ENCODE measurements at regions not wholly inside any gene's neighbourhood (a gene's known extent, or its start where the extent isn't known, plus 50 kb on each side); places are given as distances from the start of the nearest gene placed in this dataset.
A peak's percentile ranks its signal among the peaks of the same experiment; 100 is the strongest.

- Histone ChIP-seq H3K27ac (no peak overlapping the region), H3K27me3 (no peaks in the 10 kb centered on the region), H3K9me3 (peaks cover 0 to 4% (median 0%) of the 10 kb centered on the region in 3 donors), H3K4me1 (peaks cover 0 to 7% (median 0%) of the 10 kb centered on the region in 3 donors), H3K4me3 (no peak overlapping the region), H3K36me3 (no peaks in the 10 kb centered on the region)
- TF ChIP-seq POLR2A (IDR thresholded peaks at IDR 0.05) (no peak), POLR2AphosphoS5 (IDR thresholded peaks at IDR 0.05) (no peak), EP300 (IDR thresholded peaks at IDR 0.05) (no peak)
- TF ChIP-seq, protein P1, sequence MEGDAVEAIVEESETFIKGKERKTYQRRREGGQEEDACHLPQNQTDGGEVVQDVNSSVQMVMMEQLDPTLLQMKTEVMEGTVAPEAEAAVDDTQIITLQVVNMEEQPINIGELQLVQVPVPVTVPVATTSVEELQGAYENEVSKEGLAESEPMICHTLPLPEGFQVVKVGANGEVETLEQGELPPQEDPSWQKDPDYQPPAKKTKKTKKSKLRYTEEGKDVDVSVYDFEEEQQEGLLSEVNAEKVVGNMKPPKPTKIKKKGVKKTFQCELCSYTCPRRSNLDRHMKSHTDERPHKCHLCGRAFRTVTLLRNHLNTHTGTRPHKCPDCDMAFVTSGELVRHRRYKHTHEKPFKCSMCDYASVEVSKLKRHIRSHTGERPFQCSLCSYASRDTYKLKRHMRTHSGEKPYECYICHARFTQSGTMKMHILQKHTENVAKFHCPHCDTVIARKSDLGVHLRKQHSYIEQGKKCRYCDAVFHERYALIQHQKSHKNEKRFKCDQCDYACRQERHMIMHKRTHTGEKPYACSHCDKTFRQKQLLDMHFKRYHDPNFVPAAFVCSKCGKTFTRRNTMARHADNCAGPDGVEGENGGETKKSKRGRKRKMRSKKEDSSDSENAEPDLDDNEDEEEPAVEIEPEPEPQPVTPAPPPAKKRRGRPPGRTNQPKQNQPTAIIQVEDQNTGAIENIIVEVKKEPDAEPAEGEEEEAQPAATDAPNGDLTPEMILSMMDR (IDR thresholded peaks at IDR 0.05) = no peak
- ATAC-seq = no peak
Measured at GRCh38 chr10:84078771-84079170, 60.5 kb upstream of the GHITM start.

DNA sequence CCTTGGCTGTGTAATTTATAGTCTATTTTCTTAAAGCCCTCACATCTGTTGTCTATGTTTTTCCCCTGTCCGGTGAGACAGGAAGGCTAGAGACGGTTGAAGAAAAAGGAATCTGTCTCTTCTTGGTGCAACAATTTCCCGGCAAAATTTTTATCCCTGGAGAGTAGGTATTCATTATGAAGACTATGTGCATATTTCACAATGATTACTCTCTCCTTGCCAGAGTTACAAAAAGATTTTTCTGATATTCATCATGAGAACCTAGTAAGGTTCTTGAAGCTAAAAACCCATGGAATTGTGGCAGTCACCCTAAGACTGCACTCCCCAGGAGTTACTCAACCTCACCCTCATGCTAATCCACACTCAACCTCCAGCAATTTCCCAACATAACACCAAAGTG is 55.0 kb upstream of the GHITM start:
- Histone ChIP-seq H3K27me3 (no peaks in the 10 kb centered on the region), H3K4me1 (no peaks in the 10 kb centered on the region), H3K4me3 (no peak overlapping the region), H3K27ac (no peak overlapping the region), H3K36me3 (no peaks in the 10 kb centered on the region), H3K9me3 (peaks cover 0 to 8% (median 0%) of the 10 kb centered on the region in 3 donors)
- ATAC-seq = peak; percentile 84
- WGBS, 2 donors (ENCODE audit: low coverage in 1 of 2) = 41 to 61% methylated on average over 3 of the region's 3 CpGs
- TF ChIP-seq POLR2A (IDR thresholded peaks at IDR 0.05) (no peak), EP300 (IDR thresholded peaks at IDR 0.05) (no peak), POLR2AphosphoS5 (IDR thresholded peaks at IDR 0.05) (no peak)
- TF ChIP-seq, protein P1 (IDR thresholded peaks at IDR 0.05) = no peak

DNA sequence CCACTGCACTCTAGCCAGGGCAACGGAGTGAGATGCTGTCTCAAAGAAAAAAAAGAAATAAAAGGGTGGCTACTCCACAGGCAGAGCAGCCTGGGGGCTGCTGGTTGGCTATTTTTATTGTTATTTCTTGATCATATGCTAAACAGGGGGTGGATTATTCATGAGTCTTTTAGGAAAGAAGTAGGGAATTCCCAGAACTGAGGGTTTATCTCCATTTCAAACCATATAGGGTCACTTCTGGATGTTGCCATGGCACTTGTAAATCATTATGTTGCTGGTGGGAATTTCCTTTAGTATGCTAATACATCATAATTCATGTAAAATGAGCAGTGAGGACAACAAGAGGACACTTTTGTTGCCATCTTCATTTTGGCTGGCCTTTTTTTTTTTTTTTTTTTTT is 52.1 kb upstream of the GHITM start:
- Histone ChIP-seq H3K27me3 (no peaks in the 10 kb centered on the region), H3K27ac (no peak overlapping the region), H3K36me3 (no peaks in the 10 kb centered on the region), H3K4me1 (no peaks in the 10 kb centered on the region), H3K4me3 (no peak overlapping the region), H3K9me3 (peaks cover 0 to 8% (median 0%) of the 10 kb centered on the region in 3 donors)
- 71% methylated on average over 1 of the region's 1 CpG; no CpG with 5 or more reads in 1 of the 2 donors for WGBS, 2 donors (ENCODE audit: low coverage in 1 of 2)
- ATAC-seq = no peak
- TF ChIP-seq POLR2A (IDR thresholded peaks at IDR 0.05) = no peak
- TF ChIP-seq, protein P1 (IDR thresholded peaks at IDR 0.05) = no peak
- no peak for TF ChIP-seq EP300 (IDR thresholded peaks at IDR 0.05)
- no peak for TF ChIP-seq POLR2AphosphoS5 (IDR thresholded peaks at IDR 0.05)

DNA sequence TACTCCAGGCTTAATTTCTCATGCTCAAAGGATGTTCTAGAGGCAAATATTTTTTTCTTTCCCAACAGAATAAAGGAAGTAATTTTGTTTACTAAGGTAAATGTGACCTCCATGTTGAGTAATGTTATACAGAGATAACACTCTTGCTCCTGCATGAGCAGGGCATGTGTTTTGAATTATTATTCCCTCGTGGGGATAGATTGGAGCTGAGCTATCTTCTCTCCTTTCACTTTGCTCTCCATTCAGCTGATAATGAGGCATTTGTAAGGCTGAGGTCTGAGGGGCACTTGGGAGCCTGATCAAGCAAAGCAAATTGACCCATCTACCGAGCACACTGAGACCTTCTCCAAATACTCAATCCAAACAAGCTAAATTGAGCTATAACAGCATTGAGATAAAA is 50.7 kb upstream of the GHITM start:
- peaks cover 0 to 6% (median 0%) of the 10 kb centered on the region in 3 donors for H3K9me3 ChIP-seq
- no peak for TF ChIP-seq POLR2A (IDR thresholded peaks at IDR 0.05)
- TF ChIP-seq, protein P1 (IDR thresholded peaks at IDR 0.05) = no peak
- no peak for TF ChIP-seq POLR2AphosphoS5 (IDR thresholded peaks at IDR 0.05)
- 0% methylated on average over 2 of the region's 2 CpGs for WGBS, 2 donors (ENCODE audit: low coverage in 1 of 2)
- H3K36me3 ChIP-seq = no peaks in the 10 kb centered on the region
- no peak for ATAC-seq
- H3K27ac ChIP-seq = no peak overlapping the region
- no peaks in the 10 kb centered on the region for H3K4me1 ChIP-seq
- no peak overlapping the region for H3K4me3 ChIP-seq
- no peaks in the 10 kb centered on the region for H3K27me3 ChIP-seq

- H3K4me1 ChIP-seq = no peaks in the 10 kb centered on the region
- TF ChIP-seq EP300 (IDR thresholded peaks at IDR 0.05) (no peak), POLR2AphosphoS5 (IDR thresholded peaks at IDR 0.05) (no peak), POLR2A (IDR thresholded peaks at IDR 0.05) (no peak)
- TF ChIP-seq, protein P1 (IDR thresholded peaks at IDR 0.05) = no peak
- ATAC-seq = no peak
- H3K27ac ChIP-seq = no peak overlapping the region
- H3K9me3 ChIP-seq = peaks cover 0 to under 1% (median 0%) of the 10 kb centered on the region in 3 donors
- no peaks in the 10 kb centered on the region for H3K36me3 ChIP-seq
- no peak overlapping the region for H3K4me3 ChIP-seq
- H3K27me3 ChIP-seq = no peaks in the 10 kb centered on the region
- 73 to 81% methylated on average over 2 of the region's 2 CpGs for WGBS, 2 donors (ENCODE audit: low coverage in 1 of 2)
Measured at GRCh38 chr10:84089162-84089561, 50.1 kb upstream of the GHITM start.

Small RNA genes lying in the stretch of these regions (small RNA-seq; reads per million reads assigned to genes)
- gene RNU1-65P = 0 reads per million in 4 donors
- gene RNU6-129P = 0 reads per million in 4 donors
- 0 reads per million in 4 donors for gene RNU6-478P
